GM12892 (cell line): ENCODE measurements at regions not wholly inside any gene's neighbourhood (a gene's known extent, or its start where the extent isn't known, plus 50 kb on each side); places are given as distances from the start of the nearest gene placed in this dataset.
"Not testable (repeated sequence)": the region's sequence is repeated elsewhere in the genome, so short reads cannot be mapped to it uniquely, and the experiment has no call there.

Experiments
- DNase-seq: peaks from one replicate; pipeline ENCODE4 v3.0.0; 2011; ENCODE audit not compliant: insufficient read length
- FAIRE-seq: peaks from 2 replicates; lab custom pipeline; 2011; peaks lifted over from hg19 to GRCh38; lab: Jason Lieb, UNC
- POLR2A ChIP-seq: IDR thresholded peaks from 2 replicates; pipeline ENCODE4 v1.6.1; 2011; ENCODE audit warnings: low read depth, low read length, control low read depth
- POLR2AphosphoS5 ChIP-seq: IDR thresholded peaks from 2 replicates; pipeline ENCODE4 v1.6.1; 2011; ENCODE audit warnings: low read depth, low read length, control low read depth
- TAF1 ChIP-seq: IDR thresholded peaks from 2 replicates; pipeline ENCODE4 v1.6.1; 2011; ENCODE audit warnings: low read depth, mild to moderate bottlenecking, control low read depth, low read length, borderline replicate concordance

DNA sequence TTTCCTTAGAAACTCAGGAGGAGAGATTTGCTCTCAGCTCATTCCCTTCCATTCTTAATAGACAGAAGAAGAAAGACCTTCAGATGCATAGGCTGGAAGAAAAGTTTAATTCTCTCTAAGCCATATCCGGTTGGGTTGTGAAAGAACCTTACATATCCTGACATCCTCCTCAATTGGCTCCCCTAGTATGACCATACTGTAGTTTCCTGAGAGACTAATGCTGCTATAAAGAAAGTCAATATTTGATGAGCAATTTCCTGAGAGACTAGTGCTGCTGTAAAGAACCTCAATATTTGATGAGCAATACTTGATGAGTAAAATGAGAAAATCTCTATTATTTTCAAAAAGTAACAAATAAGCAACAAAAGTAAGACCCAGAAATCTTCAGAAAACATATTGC lies 888.5 kb upstream of the SORCS1 start:
- no peak for DNase-seq
- no peak for TF ChIP-seq POLR2A
- no peak for TF ChIP-seq POLR2AphosphoS5
- no peak for TF ChIP-seq TAF1
- peak; percentile 74 for FAIRE-seq

DNA sequence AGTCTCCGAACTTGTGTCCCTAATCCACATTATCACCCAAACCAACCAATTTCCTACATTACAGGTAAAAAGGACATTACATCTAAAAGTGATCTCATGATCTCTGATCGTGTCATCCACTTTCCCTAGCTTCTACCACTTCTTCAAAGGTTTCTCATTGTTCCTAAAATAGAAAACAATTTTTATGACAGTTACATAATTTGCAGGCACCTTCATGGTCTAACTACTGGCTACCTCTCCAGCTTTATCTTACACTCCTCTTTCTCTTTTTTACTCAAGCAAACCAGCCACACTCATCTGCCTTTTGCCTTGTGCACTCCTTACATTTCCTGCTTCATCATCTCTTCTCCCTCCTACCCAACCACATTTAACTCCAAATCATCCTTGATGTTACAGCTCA lies 886.7 kb upstream of the SORCS1 start:
- no peak for DNase-seq
- no peak for FAIRE-seq
- no peak for TF ChIP-seq POLR2AphosphoS5
- TF ChIP-seq TAF1: no peak
- no peak for TF ChIP-seq POLR2A

DNA sequence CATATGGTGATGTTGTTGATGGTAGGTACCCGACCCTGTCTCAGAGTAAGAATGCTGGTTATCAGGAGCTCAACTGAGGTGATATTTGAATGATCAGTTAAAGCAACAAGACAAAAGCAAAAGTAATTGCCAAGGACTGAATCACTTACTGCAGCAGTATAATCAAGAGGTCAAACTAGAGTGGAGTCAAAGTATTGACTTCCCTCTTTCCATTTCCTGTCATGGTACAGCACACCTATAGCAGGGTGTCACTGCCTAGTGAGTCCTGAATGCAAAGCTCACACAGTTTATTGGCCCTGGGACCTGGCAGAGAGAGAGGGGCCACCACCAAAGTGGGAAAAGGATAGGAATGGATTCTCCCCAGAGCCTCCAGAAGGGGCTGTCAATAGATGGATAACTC lies 886.1 kb upstream of the SORCS1 start:
- no peak for TF ChIP-seq POLR2AphosphoS5
- no peak for TF ChIP-seq TAF1
- TF ChIP-seq POLR2A: no peak
- no peak for DNase-seq
- FAIRE-seq: no peak

DNA sequence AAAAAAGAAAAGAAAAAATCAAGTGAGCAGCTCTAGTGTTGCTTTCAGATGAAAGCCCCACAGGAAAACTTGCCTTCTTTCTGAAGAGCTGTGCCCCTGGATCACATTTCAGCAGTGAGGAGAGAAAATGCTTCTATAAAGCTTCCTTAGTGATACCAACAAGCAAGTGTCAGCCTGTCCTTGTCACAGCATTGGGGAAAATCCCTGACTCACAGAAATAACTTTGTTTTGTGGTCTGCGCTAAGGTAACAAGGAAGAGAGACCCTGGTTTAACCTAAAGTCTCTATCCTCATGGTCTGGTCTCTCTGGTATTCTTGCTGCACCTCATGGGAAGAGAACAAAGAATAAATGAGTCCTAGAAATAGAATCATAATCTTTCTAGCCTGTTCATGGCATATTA lies 885.2 kb upstream of the SORCS1 start:
- no peak for DNase-seq
- FAIRE-seq: peak; percentile 46
- no peak for TF ChIP-seq POLR2AphosphoS5
- TF ChIP-seq POLR2A: no peak
- no peak for TF ChIP-seq TAF1

DNA sequence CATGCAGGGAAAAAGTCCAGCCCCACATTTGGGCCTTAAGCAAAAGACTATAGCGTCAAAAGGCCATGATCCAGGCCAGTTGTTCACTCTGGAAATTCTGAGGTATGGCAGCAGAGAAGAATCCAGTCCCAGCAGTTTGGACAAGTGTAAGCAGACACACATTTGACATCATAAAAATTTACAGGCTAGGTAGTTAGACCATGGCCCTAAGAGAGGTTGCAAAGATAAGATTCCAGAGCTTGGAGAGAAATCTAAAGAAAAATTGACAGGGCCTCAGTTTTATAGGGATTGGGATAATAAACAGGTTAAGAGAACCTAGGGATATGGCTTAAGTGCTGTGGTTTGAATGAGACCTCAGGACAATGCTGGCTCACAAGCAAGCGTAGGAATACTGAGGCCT lies 884.4 kb upstream of the SORCS1 start:
- no peak for TF ChIP-seq TAF1
- TF ChIP-seq POLR2A: no peak
- TF ChIP-seq POLR2AphosphoS5: no peak
- FAIRE-seq (no peak), DNase-seq (no peak)

DNA sequence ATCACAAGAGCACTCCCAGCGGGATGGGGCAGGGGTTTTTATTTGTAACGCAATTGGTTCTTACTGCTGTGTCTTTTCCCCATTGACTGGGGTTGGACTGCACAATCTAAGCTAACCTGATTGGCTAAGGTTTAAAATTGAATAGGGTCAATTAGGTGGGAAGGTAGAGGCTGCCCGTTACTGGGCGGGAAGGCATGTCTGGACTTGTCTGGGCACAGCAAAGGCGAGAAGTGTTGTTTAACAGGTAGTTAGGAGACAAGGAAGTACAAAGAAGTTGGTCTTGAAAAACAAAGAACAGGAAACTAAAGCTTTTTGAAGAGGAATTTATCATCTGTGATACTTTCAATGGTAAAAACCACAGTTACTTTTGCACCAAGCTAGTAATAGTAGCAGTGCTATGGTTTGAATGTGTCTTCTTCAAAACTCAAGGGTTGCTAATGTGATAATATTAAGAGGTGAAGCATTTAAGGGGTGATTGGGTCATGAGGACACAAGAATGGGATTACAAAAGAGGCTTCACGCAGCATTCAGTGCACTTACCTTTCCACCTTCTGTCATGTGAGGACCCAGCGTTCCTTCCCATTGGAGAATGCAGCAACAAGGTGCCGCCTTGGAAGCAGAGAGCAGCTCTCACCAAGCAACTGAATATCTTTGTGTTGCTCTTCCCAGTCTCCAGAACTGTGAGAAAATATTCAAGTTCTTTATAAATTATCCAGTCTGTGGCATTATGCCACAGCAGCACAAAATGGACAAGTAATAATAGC lies 875.5 kb upstream of the SORCS1 start:
- DNase-seq (no peak), FAIRE-seq (peak; percentile 5)
- TF ChIP-seq POLR2AphosphoS5 (no peak), POLR2A (no peak), TAF1 (no peak)

DNA sequence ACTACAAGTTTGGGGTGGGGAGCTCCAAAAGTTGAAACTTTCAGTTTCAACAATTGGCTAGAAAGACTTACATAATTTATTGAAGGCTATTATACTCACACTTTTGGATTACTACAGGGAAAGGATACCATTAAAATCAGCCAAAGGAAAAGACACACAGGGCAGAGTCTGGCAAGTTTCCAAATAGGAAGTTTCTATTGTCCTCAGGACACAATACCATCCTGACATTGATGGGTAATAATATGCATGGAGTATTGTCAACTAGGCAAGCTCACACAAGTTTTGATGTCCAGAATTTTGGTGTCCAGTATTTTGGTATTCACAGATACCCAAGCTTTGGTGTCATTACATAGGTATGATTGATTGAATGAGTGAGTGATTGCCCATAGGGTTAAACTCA lies 872.6 kb upstream of the SORCS1 start:
- DNase-seq: no peak
- TF ChIP-seq POLR2AphosphoS5 (no peak), POLR2A (no peak), TAF1 (no peak)
- FAIRE-seq: no peak

DNA sequence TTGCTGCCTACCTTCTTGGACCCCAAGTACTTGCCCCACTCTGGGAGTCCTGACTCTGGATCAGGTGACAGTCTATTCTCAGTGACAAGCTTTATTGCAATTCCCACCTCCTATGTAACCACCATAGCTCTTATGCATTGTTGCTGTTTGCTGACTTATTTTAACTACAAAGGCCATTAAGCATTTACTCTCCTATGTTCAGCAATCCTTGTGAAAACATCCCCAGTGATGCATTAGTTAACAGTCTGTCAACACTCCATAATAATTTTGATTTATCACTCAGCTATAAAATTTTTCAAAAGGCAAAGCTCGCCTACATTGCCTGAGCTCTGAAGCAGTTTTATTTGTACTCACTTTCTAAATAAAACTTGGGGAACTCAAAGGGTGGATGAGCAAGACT lies 871.8 kb upstream of the SORCS1 start:
- TF ChIP-seq TAF1 (no peak), POLR2A (no peak), POLR2AphosphoS5 (no peak)
- no peak for DNase-seq
- FAIRE-seq: no peak

DNA sequence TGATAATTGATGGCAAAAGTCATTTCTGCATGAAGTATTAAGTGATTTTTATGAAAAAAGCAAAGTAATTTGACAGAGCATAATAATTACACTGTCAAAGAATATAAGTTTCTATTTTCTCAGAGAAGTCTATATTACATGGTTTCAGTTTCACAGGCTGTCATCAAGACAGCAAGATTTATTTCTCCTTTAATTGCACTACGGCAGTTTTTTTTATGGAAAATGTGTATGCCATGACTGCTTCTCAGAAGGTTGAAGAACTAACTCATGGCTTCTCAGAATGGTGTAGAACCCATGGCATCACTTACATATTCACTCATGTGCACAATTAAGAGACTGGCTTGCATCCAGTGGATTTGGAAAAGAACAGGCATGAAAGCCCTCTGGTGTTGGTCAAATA lies 870.3 kb upstream of the SORCS1 start:
- no peak for FAIRE-seq
- no peak for TF ChIP-seq TAF1
- TF ChIP-seq POLR2AphosphoS5: no peak
- TF ChIP-seq POLR2A: no peak
- no peak for DNase-seq

DNA sequence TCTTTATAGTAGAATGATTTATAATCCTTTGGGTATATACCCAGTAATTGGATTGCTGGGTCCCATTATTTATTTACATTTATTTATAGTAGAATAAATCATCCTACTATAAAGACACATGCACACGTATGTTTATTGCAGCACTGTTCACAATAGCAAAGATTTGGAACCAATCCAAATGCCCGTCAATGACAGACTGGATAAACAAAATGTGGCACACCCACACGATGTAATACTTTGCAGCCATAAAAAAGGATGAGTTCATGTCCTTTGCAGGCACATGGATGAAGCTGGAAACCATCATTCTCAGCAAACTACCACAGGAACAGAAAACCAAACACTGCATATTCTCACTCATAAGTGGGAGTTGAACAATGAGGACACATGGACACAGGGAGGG lies 869.0 kb upstream of the SORCS1 start:
- DNase-seq: not testable (repeated sequence)

DNA sequence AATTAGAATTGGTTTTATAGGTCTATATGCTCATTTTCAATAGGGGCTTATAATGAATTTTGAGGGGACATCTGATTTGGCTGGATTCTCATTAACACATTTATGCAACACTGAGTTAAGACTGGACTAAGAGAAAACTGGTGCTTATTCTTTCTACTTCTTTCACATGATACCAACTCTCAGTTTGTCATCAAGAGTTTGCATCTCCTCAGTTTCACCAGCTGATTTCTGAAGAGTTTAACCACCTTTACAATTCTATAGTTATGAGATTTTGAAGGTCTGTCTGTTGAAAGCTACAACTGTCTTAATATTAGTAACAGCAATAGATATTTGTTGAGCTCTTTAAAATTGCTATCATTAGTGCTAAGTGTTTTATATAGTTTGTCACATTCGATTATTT lies 867.0 kb upstream of the SORCS1 start:
- TF ChIP-seq POLR2A (no peak), TAF1 (no peak), POLR2AphosphoS5 (no peak)
- FAIRE-seq (no peak), DNase-seq (no peak)

More for the DNA sequence above, 869.0 kb upstream of the SORCS1 start:
- not testable (repeated sequence) for FAIRE-seq

DNA sequence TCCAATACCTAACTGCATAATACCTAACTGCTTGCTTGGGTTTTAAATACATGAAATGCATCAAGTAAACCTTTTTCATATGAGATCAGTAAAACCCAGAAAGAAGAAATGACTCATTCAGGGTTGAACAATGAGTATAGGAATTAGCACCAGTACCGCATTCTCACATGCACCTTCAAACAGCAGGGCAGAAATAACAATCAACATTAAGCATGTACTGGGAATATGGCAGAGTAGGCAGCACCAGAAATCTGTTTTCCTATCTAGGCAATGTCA lies 850.3 kb upstream of the SORCS1 start:
- no peak for TF ChIP-seq POLR2A
- TF ChIP-seq TAF1: no peak
- TF ChIP-seq POLR2AphosphoS5: no peak
- DNase-seq: no peak
- peak; percentile 87 for FAIRE-seq

DNA sequence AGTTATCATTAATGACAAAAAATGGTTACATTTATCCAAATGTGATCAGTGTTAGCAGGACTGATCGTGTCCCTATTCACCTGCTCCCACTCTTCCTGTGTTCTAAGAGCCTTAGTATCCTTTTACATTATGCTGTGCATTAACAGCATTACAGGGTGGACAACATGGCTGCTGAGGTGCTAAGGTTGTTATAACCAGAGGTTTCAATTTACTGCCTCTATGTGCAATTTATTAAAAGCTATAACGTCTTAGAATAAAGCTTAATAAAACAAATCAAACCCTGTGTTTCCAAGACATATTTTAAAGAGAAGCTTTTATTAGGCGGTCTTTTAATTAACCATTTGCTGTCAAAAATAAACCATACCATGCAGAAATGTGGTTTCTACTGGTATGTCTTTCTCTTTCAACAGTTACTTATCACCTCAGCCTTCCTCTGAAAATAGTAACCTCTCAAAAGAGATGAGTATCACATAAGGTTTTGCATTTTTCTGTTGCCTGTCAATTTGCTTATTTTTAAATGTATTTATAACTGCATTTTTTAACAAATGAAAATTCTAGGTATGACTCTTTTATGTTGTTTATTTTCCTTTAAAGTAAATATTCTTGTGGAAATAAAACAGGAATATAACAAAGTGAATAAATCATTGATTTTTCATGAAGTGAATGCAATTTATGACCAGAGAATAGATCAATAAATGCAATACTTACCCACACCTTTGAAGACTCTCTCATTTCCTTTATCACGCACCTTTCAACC lies 849.8 kb upstream of the SORCS1 start:
- no peak for DNase-seq
- TF ChIP-seq POLR2AphosphoS5 (no peak), POLR2A (no peak), TAF1 (no peak)
- no peak for FAIRE-seq
